HEK293 (cell line): ENCODE measurements at regions not wholly inside any gene's neighbourhood (a gene's known extent, or its start where the extent isn't known, plus 50 kb on each side); places are given as distances from the start of the nearest gene placed in this dataset.

Experiments used
- BCL11B ChIP-seq: fragments of 450-650 bp; formaldehyde crosslinking; IDR thresholded peaks from 2 replicates; pipeline ENCODE4 v1.5.1; 2016; ENCODE audit warnings: low read depth, missing biosample characterization, missing genetic modification characterization
- CTCF ChIP-seq: fragments of 450-650 bp; formaldehyde crosslinking; IDR thresholded peaks from 2 replicates; pipeline ENCODE4 v1.5.1; 2016; ENCODE audit warnings: missing biosample characterization, missing genetic modification characterization
- MYNN ChIP-seq: fragments of 450-650 bp; formaldehyde crosslinking; IDR thresholded peaks from 2 replicates; pipeline ENCODE4 v1.5.1; 2016; ENCODE audit warnings: missing biosample characterization, missing genetic modification characterization, borderline replicate concordance
- ZNF629 ChIP-seq: fragments of 450-650 bp; formaldehyde crosslinking; IDR thresholded peaks from 2 replicates; pipeline ENCODE4 v1.5.1; 2017; ENCODE audit warnings: missing biosample characterization, missing genetic modification characterization
- TF ChIP-seq, protein P1 (sequence below): fragments of 450-650 bp; formaldehyde crosslinking; IDR thresholded peaks from 2 replicates; pipeline ENCODE4 v1.5.1; 2016; ENCODE audit warnings: missing biosample characterization, missing genetic modification characterization
- TF ChIP-seq, protein P2 (sequence below): fragments of 450-650 bp; formaldehyde crosslinking; IDR thresholded peaks from 2 replicates; pipeline ENCODE4 v1.5.0; 2017; ENCODE audit warnings: missing biosample characterization, missing genetic modification characterization, borderline replicate concordance
- TF ChIP-seq, protein P3 (sequence below): fragments of 450-650 bp; formaldehyde crosslinking; IDR thresholded peaks from 2 replicates; pipeline ENCODE4 v1.5.1; 2016; ENCODE audit warnings: missing biosample characterization, missing genetic modification characterization

DNA sequence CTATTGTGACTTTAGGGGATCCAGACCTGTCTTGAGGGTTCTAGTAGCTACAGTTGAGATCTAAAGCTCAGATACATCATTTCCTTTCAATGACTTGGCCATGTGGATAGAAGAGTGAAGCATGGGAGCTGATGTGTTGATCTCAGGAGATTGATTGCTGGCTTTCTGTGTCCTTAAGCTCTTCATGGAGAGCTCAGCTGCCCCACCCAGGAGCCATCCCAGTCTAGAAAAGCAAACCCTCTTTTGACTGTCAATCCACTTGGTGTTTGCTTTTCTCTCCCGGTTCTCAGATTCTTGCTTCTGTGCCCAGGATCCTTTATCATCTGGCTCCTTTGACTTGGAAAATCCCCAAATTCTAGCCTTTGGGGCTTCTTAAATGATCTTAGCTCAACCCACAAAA lies 87.2 kb downstream of the ATP1A1 start:
- TF ChIP-seq CTCF (tag by site-specific recombination), result no peak
- TF ChIP-seq, protein P1, sequence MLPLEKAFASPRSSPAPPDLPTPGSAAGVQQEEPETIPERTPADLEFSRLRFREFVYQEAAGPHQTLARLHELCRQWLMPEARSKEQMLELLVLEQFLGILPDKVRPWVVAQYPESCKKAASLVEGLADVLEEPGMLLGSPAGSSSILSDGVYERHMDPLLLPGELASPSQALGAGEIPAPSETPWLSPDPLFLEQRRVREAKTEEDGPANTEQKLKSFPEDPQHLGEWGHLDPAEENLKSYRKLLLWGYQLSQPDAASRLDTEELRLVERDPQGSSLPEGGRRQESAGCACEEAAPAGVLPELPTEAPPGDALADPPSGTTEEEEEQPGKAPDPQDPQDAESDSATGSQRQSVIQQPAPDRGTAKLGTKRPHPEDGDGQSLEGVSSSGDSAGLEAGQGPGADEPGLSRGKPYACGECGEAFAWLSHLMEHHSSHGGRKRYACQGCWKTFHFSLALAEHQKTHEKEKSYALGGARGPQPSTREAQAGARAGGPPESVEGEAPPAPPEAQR (tag by site-specific recombination), result no peak
- TF ChIP-seq ZNF629 (tag by site-specific recombination), result no peak
- no peak for TF ChIP-seq BCL11B (tag by site-specific recombination)
- TF ChIP-seq, protein P2, sequence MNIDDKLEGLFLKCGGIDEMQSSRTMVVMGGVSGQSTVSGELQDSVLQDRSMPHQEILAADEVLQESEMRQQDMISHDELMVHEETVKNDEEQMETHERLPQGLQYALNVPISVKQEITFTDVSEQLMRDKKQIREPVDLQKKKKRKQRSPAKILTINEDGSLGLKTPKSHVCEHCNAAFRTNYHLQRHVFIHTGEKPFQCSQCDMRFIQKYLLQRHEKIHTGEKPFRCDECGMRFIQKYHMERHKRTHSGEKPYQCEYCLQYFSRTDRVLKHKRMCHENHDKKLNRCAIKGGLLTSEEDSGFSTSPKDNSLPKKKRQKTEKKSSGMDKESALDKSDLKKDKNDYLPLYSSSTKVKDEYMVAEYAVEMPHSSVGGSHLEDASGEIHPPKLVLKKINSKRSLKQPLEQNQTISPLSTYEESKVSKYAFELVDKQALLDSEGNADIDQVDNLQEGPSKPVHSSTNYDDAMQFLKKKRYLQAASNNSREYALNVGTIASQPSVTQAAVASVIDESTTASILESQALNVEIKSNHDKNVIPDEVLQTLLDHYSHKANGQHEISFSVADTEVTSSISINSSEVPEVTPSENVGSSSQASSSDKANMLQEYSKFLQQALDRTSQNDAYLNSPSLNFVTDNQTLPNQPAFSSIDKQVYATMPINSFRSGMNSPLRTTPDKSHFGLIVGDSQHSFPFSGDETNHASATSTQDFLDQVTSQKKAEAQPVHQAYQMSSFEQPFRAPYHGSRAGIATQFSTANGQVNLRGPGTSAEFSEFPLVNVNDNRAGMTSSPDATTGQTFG (tag by site-specific recombination), result no peak
- TF ChIP-seq, protein P3, sequence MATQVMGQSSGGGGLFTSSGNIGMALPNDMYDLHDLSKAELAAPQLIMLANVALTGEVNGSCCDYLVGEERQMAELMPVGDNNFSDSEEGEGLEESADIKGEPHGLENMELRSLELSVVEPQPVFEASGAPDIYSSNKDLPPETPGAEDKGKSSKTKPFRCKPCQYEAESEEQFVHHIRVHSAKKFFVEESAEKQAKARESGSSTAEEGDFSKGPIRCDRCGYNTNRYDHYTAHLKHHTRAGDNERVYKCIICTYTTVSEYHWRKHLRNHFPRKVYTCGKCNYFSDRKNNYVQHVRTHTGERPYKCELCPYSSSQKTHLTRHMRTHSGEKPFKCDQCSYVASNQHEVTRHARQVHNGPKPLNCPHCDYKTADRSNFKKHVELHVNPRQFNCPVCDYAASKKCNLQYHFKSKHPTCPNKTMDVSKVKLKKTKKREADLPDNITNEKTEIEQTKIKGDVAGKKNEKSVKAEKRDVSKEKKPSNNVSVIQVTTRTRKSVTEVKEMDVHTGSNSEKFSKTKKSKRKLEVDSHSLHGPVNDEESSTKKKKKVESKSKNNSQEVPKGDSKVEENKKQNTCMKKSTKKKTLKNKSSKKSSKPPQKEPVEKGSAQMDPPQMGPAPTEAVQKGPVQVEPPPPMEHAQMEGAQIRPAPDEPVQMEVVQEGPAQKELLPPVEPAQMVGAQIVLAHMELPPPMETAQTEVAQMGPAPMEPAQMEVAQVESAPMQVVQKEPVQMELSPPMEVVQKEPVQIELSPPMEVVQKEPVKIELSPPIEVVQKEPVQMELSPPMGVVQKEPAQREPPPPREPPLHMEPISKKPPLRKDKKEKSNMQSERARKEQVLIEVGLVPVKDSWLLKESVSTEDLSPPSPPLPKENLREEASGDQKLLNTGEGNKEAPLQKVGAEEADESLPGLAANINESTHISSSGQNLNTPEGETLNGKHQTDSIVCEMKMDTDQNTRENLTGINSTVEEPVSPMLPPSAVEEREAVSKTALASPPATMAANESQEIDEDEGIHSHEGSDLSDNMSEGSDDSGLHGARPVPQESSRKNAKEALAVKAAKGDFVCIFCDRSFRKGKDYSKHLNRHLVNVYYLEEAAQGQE (tag by site-specific recombination), result no peak
- TF ChIP-seq MYNN (tag by site-specific recombination), result no peak
